IMR-90 (cell line): ENCODE measurements at regions not wholly inside any gene's neighbourhood (a gene's known extent, or its start where the extent isn't known, plus 50 kb on each side); places are given as distances from the start of the nearest gene placed in this dataset.

Experiments
- ATAC-seq: fragments of 200-7000 bp; cut with Tn5 transposase; 2 replicates; pipeline ENCODE4 v1.9.1; 2020; ENCODE audit warnings: low read depth, mild to moderate bottlenecking, moderate library complexity
- BruUV-seq: library from RNA; stranded (reverse); fragments of 400-500 nt; replicated peaks from 2 replicates; lab custom pipeline; 2021; lab: Mats Ljungman, UMichigan
- CTCF ChIA-PET: fragments of 300-600 bp; formaldehyde crosslinking; extraction: SDS; loops from one replicate; lab custom pipeline; 2021; ENCODE audit warnings: antibody characterized with exemption; lab: Yijun Ruan, JAX
- POLR2A ChIA-PET: fragments of 300-600 bp; sonication (Branson Sonifier 250); formaldehyde crosslinking; loops from one replicate; lab custom pipeline; 2022; ENCODE audit warnings: antibody characterized with exemption; ENCODE audit not compliant: unreplicated experiment; lab: Charles Lee
- DNase-seq: peaks from one replicate; pipeline ENCODE4 v3.0.0; 2013
- H2AFZ ChIP-seq: replicated peaks from 2 replicates; pipeline ENCODE3; 2013; ENCODE audit warnings: low read length, mild to moderate bottlenecking; ENCODE audit not compliant: poor library complexity
- H2AK5ac ChIP-seq: 2 replicates; pipeline ENCODE4 v1.6.1; 2013; ENCODE audit warnings: low read depth, low read length, inconsistent platforms
- H2AK9ac ChIP-seq: replicated peaks from 2 replicates; pipeline ENCODE3; 2013; ENCODE audit warnings: mild to moderate bottlenecking, low read depth, low read length, moderate library complexity; ENCODE audit not compliant: poor library complexity
- H2BK120ac ChIP-seq: 2 replicates; pipeline ENCODE4 v1.6.1; 2013; ENCODE audit warnings: low read depth, low read length, inconsistent platforms
- H2BK15ac ChIP-seq: 3 replicates; pipeline ENCODE4 v1.6.1; 2013; ENCODE audit warnings: low read depth, low read length, inconsistent platforms
- H2BK20ac ChIP-seq: 2 replicates; pipeline ENCODE4 v1.6.1; 2013; ENCODE audit warnings: low read depth, mild to moderate bottlenecking, inconsistent platforms, low read length, moderate library complexity
- H2BK5ac ChIP-seq: 2 replicates; pipeline ENCODE4 v1.6.1; 2013; ENCODE audit warnings: mild to moderate bottlenecking, low read depth, low read length, inconsistent platforms; ENCODE audit not compliant: poor library complexity, severe bottlenecking
- H3K14ac ChIP-seq: replicated peaks from 2 replicates; pipeline ENCODE4 v1.6.1; 2013; ENCODE audit warnings: low read depth, low read length, inconsistent platforms
- H3K18ac ChIP-seq: 2 replicates; pipeline ENCODE4 v1.6.1; 2013; ENCODE audit warnings: low read depth, low read length, control low read depth
- H3K23ac ChIP-seq: 2 replicates; pipeline ENCODE4 v1.6.1; 2013; ENCODE audit warnings: low read depth, low read length, inconsistent platforms
- H3K27ac ChIP-seq: 2 replicates; pipeline ENCODE4 v1.5.1; 2013; ENCODE audit warnings: mild to moderate bottlenecking, control low read depth, low read length; ENCODE audit not compliant: insufficient read depth
- H3K27me3 ChIP-seq: 2 replicates; pipeline ENCODE4 v1.6.1; 2013; ENCODE audit warnings: low read length; ENCODE audit not compliant: control insufficient read depth, insufficient read depth
- H3K36me3 ChIP-seq: 2 replicates; pipeline ENCODE4 v1.6.1; 2013; ENCODE audit warnings: low read length, mixed read lengths; ENCODE audit not compliant: control insufficient read depth, insufficient read depth
- H3K4ac ChIP-seq: 2 replicates; pipeline ENCODE4 v1.6.1; 2013; ENCODE audit warnings: low read depth, low read length, inconsistent platforms
- H3K4me1 ChIP-seq: 2 replicates; pipeline ENCODE4 v1.6.1; 2013; ENCODE audit warnings: low read length, mixed read lengths; ENCODE audit not compliant: control insufficient read depth, insufficient read depth
- H3K4me2 ChIP-seq: 2 replicates; pipeline ENCODE4 v1.6.1; 2013; ENCODE audit warnings: low read depth, mild to moderate bottlenecking, control low read depth, low read length, moderate library complexity
- H3K4me3 ChIP-seq: 2 replicates; pipeline ENCODE4 v1.5.1; 2013; ENCODE audit warnings: low read depth, mild to moderate bottlenecking, control low read depth, low read length, moderate library complexity; ENCODE audit not compliant: insufficient read depth
- H3K56ac ChIP-seq: 2 replicates; pipeline ENCODE4 v1.6.1; 2013; ENCODE audit warnings: low read length, inconsistent platforms; ENCODE audit not compliant: insufficient read depth; ENCODE audit errors: extremely low read depth
- H3K79me1 ChIP-seq, 2 experiments: 2 replicates each; pipeline ENCODE4 v1.6.1; 2013; ENCODE audit warnings: low read length in 2 of 2, inconsistent platforms in 1 of 2, low read depth in 1 of 2
- H3K9ac ChIP-seq: 2 replicates; pipeline ENCODE4 v1.6.1; 2013; ENCODE audit warnings: low read depth, low read length, control low read depth
- H3K9me1 ChIP-seq: 2 replicates; pipeline ENCODE4 v1.6.1; 2013; ENCODE audit warnings: low read length, inconsistent platforms; ENCODE audit not compliant: insufficient read depth
- H3K9me3 ChIP-seq: 2 replicates; pipeline ENCODE4 v1.6.1; 2013; ENCODE audit warnings: low read length; ENCODE audit not compliant: control insufficient read depth, insufficient read depth
- H4K20me1 ChIP-seq: 2 replicates; pipeline ENCODE4 v1.6.1; 2013; ENCODE audit warnings: low read length, inconsistent platforms; ENCODE audit not compliant: insufficient read depth
- H4K5ac ChIP-seq: 2 replicates; pipeline ENCODE4 v1.6.1; 2013; ENCODE audit warnings: mild to moderate bottlenecking, low read depth, low read length, control low read depth
- H4K8ac ChIP-seq, 2 experiments: 2 replicates each; pipeline ENCODE4 v1.6.1; 2013; ENCODE audit warnings: low read depth in 2 of 2, low read length in 2 of 2, control low read depth in 1 of 2, inconsistent platforms in 1 of 2
- H4K91ac ChIP-seq: 2 replicates; pipeline ENCODE4 v1.6.1; 2013; ENCODE audit warnings: low read depth, low read length, inconsistent platforms; ENCODE audit not compliant: insufficient read depth
- BHLHE40 ChIP-seq: fragments of 150-350 bp; IDR thresholded peaks from 2 replicates; pipeline ENCODE4 v1.6.1; 2016; ENCODE audit warnings: mild to moderate bottlenecking, low read depth, low read length
- CHD1 ChIP-seq: IDR thresholded peaks from 2 replicates; pipeline ENCODE4 v1.6.1; 2012; ENCODE audit warnings: low read depth, low read length, improper control_type of control experiment
- ELK1 ChIP-seq: fragments of 150-350 bp; IDR thresholded peaks from 2 replicates; pipeline ENCODE4 v1.6.1; 2016; ENCODE audit warnings: low read depth, mild to moderate bottlenecking, low read length, moderate library complexity, borderline replicate concordance
- FOS ChIP-seq: fragments of 150-350 bp; IDR thresholded peaks from 2 replicates; pipeline ENCODE4 v1.6.1; 2016; ENCODE audit warnings: low read depth, low read length
- MAZ ChIP-seq: IDR thresholded peaks from 2 replicates; pipeline ENCODE4 v1.6.1; 2012; ENCODE audit warnings: low read depth, mild to moderate bottlenecking, low read length, improper control_type of control experiment, moderate library complexity, borderline replicate concordance
- MXI1 ChIP-seq: IDR thresholded peaks from 2 replicates; pipeline ENCODE4 v1.6.1; 2012; ENCODE audit warnings: low read depth, mild to moderate bottlenecking, low read length, moderate library complexity, borderline replicate concordance
- NFE2L2 ChIP-seq: fragments of 150-350 bp; IDR thresholded peaks from 2 replicates; pipeline ENCODE4 v1.6.1; 2016; ENCODE audit warnings: low read depth, mild to moderate bottlenecking, low read length
- POLR2A ChIP-seq: IDR thresholded peaks from 2 replicates; pipeline ENCODE4 v1.6.1; 2012; ENCODE audit warnings: mild to moderate bottlenecking, low read depth, low read length
- RCOR1 ChIP-seq: IDR thresholded peaks from 2 replicates; pipeline ENCODE4 v1.6.1; 2012; ENCODE audit warnings: mild to moderate bottlenecking, low read length, improper control_type of control experiment; ENCODE audit not compliant: insufficient replicate concordance
- RFX5 ChIP-seq: IDR thresholded peaks from 2 replicates; pipeline ENCODE4 v1.8.0; 2012; ENCODE audit warnings: low read depth, mild to moderate bottlenecking, low read length, moderate library complexity
- SMC3 ChIP-seq: fragments of 150-350 bp; IDR thresholded peaks from 2 replicates; pipeline ENCODE4 v1.6.1; 2016; ENCODE audit warnings: low read depth, mild to moderate bottlenecking, antibody characterized with exemption, low read length, moderate library complexity
- dilution Hi-C: fragments of 300-500 bp; cut with HindIII; formaldehyde crosslinking; loops from one replicate; pipeline ENCODE4 v1.14.3; 2018; ENCODE audit warnings: low sequenced_read_pairs; ENCODE audit not compliant: unreplicated experiment
- in situ Hi-C: fragments of 300-500 bp; cut with MboI; formaldehyde crosslinking; loops from 3 replicates; pipeline ENCODE4 v1.14.3; 2019; ENCODE audit warnings: low sequenced_read_pairs, inconsistent platforms, mixed read lengths
- intact Hi-C: fragments of 100-400 bp; cut with micrococcal nuclease; formaldehyde crosslinking; loops from 2 replicates; pipeline ENCODE4 v1.10.0; 2022
- TF ChIP-seq, protein P1 (sequence below): conservative IDR thresholded peaks from 2 replicates; pipeline ENCODE4 v1.5.1; 2012; ENCODE audit warnings: mild to moderate bottlenecking, low read depth, low read length, improper control_type of control experiment

DNA sequence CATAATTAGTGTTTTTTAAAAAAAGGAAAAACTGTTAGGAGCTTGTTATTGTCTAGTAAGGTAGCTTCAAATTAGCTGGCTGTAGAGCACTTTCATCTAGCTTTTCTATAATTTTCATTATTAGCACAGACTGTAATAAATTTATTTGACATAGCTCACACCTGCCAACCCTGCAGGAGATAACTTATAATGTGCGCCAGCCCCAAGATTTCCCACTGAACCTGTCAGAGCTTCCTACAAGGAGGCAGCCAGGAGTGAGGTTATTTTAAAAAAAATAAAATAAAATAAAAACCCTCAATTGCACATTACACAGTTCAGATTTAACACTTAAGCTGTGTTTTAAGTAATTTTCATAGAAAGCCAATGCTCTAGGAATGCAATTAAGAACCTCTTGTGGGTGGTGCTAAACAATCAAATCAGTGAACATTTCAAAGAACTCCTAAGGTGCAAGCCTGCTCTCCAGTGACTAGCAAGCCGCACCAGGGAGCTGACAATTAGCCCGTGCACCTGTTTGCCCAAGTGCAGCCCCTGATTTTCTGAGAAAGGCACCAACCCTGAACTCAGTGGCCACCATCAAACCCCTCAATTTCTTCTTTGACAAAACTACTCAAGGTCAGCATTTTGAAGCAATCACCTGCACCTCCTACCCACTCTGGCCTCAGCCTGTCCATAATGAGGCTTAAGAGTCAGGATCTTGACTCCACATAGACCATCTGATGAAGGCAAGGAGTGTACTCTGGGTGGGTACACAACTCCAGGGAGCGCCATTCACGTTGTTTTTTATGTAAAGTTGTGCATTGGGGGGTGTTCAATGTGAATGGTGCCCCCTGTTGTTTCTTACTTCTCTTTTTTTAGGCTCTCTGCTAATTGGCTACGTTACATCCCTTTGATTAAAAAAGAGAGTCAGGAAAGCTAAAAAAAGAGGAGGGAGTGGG is 385.3 kb upstream of the WWC1 start (continued):
- no peak for TF ChIP-seq RFX5

DNA sequence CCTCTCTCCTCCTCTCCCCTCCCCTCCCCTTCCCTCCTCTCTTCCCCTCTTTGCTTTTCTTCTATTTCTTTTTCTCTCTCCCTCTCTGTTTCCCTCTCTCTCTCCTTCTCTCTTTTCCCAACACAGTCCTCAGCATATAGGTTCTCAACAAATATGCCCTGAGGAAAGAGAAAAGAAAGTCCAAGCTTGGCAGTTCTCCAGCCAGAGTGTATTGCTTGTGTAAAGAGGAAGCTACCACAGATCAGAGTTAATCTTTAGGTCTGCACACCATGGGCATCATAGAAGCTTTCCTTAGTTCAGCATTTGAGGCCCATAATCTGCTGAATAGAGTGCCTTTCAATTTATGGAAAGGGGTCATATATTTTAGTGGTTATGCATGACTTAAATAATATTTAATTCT is 382.8 kb upstream of the WWC1 start:
- H4K5ac ChIP-seq, result no peak overlapping the region
- intact Hi-C loops (no loop called here), dilution Hi-C loops (no loop called here), in situ Hi-C loops (no loop called here)
- no peak overlapping the region for H4K91ac ChIP-seq
- ChIA-PET CTCF (interaction anchor here (0.7 kb wide), 1 partner anchor 29 kb away, joined by 5 read pairs; no protein-coding TSS in a partner anchor), POLR2A (no interaction called here)
- H3K18ac ChIP-seq, result no peak overlapping the region
- no peaks in the 10 kb centered on the region for H3K4me1 ChIP-seq
- H2BK15ac ChIP-seq, result no peak overlapping the region
- H3K79me1 ChIP-seq, result no peaks in the 10 kb centered on the region
- no peak overlapping the region for H2BK20ac ChIP-seq
- no peak overlapping the region for H3K27ac ChIP-seq
- H3K27me3 ChIP-seq, result peaks cover under 1% of the 10 kb centered on the region
- no peak overlapping the region for H2BK120ac ChIP-seq
- H3K4ac ChIP-seq, result no peak overlapping the region
- no peak overlapping the region for H3K56ac ChIP-seq
- no peak overlapping the region for H4K8ac ChIP-seq
- no peak overlapping the region for H2AK9ac ChIP-seq
- no peaks in the 10 kb centered on the region; the same call in 1 of the 2 replicates for H3K9me3 ChIP-seq
- no peaks in the 10 kb centered on the region for H3K9me1 ChIP-seq
- H2AK5ac ChIP-seq, result no peak overlapping the region
- ATAC-seq, result no peak
- no peak overlapping the region for H3K23ac ChIP-seq
- no TSS peak for BruUV-seq
- TF ChIP-seq RCOR1 (no peak), RFX5 (no peak), BHLHE40 (no peak), POLR2A (no peak), FOS (no peak), NFE2L2 (no peak), CHD1 (no peak), MXI1 (no peak), ELK1 (no peak), MAZ (no peak), SMC3 (no peak)
- TF ChIP-seq, protein P1, sequence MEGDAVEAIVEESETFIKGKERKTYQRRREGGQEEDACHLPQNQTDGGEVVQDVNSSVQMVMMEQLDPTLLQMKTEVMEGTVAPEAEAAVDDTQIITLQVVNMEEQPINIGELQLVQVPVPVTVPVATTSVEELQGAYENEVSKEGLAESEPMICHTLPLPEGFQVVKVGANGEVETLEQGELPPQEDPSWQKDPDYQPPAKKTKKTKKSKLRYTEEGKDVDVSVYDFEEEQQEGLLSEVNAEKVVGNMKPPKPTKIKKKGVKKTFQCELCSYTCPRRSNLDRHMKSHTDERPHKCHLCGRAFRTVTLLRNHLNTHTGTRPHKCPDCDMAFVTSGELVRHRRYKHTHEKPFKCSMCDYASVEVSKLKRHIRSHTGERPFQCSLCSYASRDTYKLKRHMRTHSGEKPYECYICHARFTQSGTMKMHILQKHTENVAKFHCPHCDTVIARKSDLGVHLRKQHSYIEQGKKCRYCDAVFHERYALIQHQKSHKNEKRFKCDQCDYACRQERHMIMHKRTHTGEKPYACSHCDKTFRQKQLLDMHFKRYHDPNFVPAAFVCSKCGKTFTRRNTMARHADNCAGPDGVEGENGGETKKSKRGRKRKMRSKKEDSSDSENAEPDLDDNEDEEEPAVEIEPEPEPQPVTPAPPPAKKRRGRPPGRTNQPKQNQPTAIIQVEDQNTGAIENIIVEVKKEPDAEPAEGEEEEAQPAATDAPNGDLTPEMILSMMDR, result no peak
- H2BK5ac ChIP-seq, result no peak overlapping the region
- no peak overlapping the region for H2AFZ ChIP-seq
- no peaks in the 10 kb centered on the region for H3K36me3 ChIP-seq
- no peak overlapping the region for H3K4me2 ChIP-seq
- no peak for DNase-seq
- H4K20me1 ChIP-seq, result no peaks in the 10 kb centered on the region
- H3K9ac ChIP-seq, result no peak overlapping the region
- H3K14ac ChIP-seq, result no peak overlapping the region
- H3K4me3 ChIP-seq, result no peak overlapping the region
